Ovary (tissue), 7 donors: ENCODE measurements at regions not wholly inside any gene's neighbourhood (a gene's known extent, or its start where the extent isn't known, plus 50 kb on each side); places are given as distances from the start of the nearest gene placed in this dataset.

ENCODE experiments used
- DNase-seq, 5 donors: peaks; one replicate each; pipeline ENCODE4 v3.0.0-alpha.2; 2019 to 2020
- H3K27ac ChIP-seq, 2 donors: fragments of 200-600 bp; one replicate each; pipeline versions ENCODE4 v1.5.1 to v1.8.0; 2019 to 2022
- H3K27me3 ChIP-seq: fragments of 200-600 bp; one replicate; pipeline ENCODE4 v1.8.0; 2022
- H3K36me3 ChIP-seq: fragments of 200-600 bp; sonication (generic); one replicate; pipeline ENCODE4 v1.5.1; 2019
- H3K4me1 ChIP-seq: one replicate; pipeline ENCODE4 v1.8.1; 2013; ENCODE audit warnings: mild to moderate bottlenecking, moderate library complexity; ENCODE audit not compliant: insufficient read depth
- H3K4me3 ChIP-seq: fragments of 200-600 bp; sonication (generic); one replicate; pipeline ENCODE4 v1.5.1; 2017
- H3K9me3 ChIP-seq, 2 donors: fragments of 200-600 bp in 1 of 2; sonication (generic) in 1 of 2; one replicate each; pipeline versions ENCODE4 v1.5.1 to v1.8.1; 2013 to 2019; ENCODE audit warnings: mild to moderate bottlenecking in 1 of 2, moderate library complexity in 1 of 2
- EP300 ChIP-seq: sonication (generic); formaldehyde crosslinking; IDR thresholded peaks from one replicate; pipeline ENCODE4 v1.6.1; 2017; ENCODE audit warnings: antibody characterized with exemption
- POLR2A ChIP-seq: fragments of 450-650 bp; IDR thresholded peaks from one replicate; pipeline ENCODE4 v1.6.1; 2017; ENCODE audit warnings: antibody characterized with exemption, mild to moderate bottlenecking, moderate library complexity
- WGBS, 3 donors: extraction: QIAGEN DNeasy Blood & Tissue Kit in 1 of 3; methylation state at CpG; one replicate each; pipeline versions ENCODE4 v1.1.5 to v1.1.7; 2013 to 2017; 5-methylcytosine and 5-hydroxymethylcytosine counted together
- intact Hi-C, 4 donors: fragments of 100-400 bp; cut with DNase I; formaldehyde crosslinking; loops; one replicate each; pipeline versions ENCODE4 v1.11.0 to v1.15.1; 2022 to 2023
- TF ChIP-seq, protein P1 (sequence below), 3 donors: fragments of 450-650 bp in 2 of 3; fragments of 200-600 bp in 1 of 3; IDR thresholded peaks; one replicate each; pipeline versions ENCODE4 v1.5.1 to v1.8.0; 2016 to 2022; ENCODE audit warnings: antibody characterized with exemption in 3 of 3, mild to moderate bottlenecking in 1 of 3
- donor health status: DM: no; HTN: no; CAD: no; lungs with moderate emphysema.
- donor health status: DM: no; HTN: no; CAD: no.
- donor health status: Bipolar disorder and iron deficiency.
- donor health status: DM: no; HTN: no; CAD: no.
- donor health status: DM: yes; HTN: yes; CAD: no.

DNA sequence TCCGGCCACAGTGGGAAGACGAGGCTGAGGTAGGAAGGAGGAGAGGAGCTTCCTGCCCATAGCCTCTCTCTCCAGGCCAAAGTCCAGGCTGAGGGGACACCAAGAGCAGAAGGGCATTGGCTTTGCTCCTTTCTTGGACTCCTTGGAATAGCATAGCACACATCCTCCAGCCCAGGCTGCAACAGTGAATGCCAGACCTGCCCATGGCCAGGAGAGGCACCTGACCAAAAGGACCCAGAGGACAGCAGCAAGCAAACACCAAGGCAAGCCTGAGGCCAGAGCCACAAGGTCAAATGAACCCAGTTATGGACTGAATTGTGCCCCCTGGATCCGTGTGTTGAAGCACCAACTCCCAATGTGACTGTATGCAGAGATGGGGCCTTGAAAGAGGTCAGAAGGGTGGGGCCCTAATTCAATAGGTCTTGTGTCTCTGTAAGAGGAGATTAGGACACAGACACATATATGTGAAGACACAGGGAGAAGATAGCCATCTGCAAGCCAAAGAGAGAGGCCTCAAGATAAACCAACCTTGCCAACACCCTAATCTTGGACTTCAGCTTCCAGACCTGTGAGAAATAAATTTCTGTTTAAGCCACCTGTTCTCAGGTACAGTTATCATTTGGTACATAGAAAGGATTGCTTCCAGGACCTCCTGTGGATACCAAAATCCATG lies 126.5 kb upstream of the NXT1 start:
- WGBS, 3 donors, result 71 to 85% (median 84%) methylated on average over 3 of the region's 3 CpGs
- H3K4me1 ChIP-seq, result peaks cover 2% of the 10 kb centered on the region
- no peak for DNase-seq
- no peaks in the 10 kb centered on the region for H3K27me3 ChIP-seq
- no peak overlapping the region for H3K27ac ChIP-seq
- intact Hi-C loops, result no loop called here
- no peak overlapping the region for H3K4me3 ChIP-seq
- H3K36me3 ChIP-seq, result no peaks in the 10 kb centered on the region
- no peak for TF ChIP-seq POLR2A
- TF ChIP-seq EP300, result no peak
- TF ChIP-seq, protein P1, sequence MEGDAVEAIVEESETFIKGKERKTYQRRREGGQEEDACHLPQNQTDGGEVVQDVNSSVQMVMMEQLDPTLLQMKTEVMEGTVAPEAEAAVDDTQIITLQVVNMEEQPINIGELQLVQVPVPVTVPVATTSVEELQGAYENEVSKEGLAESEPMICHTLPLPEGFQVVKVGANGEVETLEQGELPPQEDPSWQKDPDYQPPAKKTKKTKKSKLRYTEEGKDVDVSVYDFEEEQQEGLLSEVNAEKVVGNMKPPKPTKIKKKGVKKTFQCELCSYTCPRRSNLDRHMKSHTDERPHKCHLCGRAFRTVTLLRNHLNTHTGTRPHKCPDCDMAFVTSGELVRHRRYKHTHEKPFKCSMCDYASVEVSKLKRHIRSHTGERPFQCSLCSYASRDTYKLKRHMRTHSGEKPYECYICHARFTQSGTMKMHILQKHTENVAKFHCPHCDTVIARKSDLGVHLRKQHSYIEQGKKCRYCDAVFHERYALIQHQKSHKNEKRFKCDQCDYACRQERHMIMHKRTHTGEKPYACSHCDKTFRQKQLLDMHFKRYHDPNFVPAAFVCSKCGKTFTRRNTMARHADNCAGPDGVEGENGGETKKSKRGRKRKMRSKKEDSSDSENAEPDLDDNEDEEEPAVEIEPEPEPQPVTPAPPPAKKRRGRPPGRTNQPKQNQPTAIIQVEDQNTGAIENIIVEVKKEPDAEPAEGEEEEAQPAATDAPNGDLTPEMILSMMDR (IDR thresholded peaks at IDR 0.05), result no peak
- no peaks in the 10 kb centered on the region for H3K9me3 ChIP-seq

DNA sequence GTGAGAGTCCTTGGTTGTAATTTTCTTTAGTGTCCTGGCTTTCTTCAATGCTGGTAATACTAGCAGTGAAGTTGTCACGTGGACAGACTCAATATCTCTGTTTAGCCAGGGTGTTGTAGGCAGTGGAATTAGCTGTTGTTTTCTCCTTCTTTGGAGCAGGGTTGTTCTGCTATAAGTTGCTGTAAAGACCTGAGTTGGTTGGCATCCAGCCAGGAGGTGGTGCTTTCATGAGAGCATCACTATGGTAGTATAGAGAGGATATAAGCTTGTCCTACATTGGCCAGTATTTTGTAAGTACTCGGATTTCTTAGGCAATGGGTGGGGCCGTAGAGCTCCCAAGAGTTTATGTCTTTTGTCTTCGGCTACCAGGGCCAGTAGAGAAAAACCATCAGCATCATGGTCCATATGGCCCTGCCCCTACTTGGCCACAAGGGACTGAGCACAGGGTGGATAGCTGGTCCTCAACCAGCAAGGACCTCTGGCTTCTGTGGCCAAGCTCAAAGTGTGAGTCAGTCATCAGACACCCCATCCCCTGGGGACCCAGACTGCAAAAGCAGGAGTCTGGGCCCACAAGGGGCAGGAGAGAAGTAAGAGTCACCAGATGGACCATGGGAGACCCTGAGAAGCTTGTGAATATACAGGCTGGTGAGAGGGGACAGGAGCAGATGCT lies 127.9 kb upstream of the NXT1 start:
- Histone ChIP-seq H3K4me3 (no peak overlapping the region), H3K9me3 (no peaks in the 10 kb centered on the region), H3K4me1 (no peaks in the 10 kb centered on the region), H3K36me3 (no peaks in the 10 kb centered on the region), H3K27me3 (no peaks in the 10 kb centered on the region), H3K27ac (no peak overlapping the region)
- TF ChIP-seq POLR2A, result no peak
- TF ChIP-seq, protein P1 (IDR thresholded peaks at IDR 0.05), result no peak
- no peak for TF ChIP-seq EP300
- no peak for DNase-seq
- WGBS, 3 donors, result 88 to 90% (median 88%) methylated on average over 4 of the region's 4 CpGs
- intact Hi-C loops, result no loop called here

DNA sequence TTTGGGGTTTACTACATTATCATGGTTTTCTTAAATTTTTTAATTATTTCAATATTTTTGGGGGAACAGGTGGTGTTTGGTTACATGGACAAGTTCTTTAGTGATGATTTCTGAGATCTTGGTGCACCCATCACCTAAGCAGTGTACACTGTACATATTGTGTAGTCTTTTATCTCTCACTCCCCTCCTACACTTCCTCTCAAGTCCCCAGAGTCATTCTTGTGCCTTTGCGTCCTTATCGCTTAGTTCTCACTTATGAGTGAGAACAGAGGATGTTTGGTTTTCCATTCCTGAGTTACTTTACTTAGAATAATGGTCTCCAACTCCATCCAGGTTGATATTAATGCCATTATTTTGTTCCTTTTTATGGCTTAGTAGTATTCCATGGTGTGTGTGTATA lies 130.9 kb upstream of the CD93 start:
- no peak for TF ChIP-seq POLR2A
- TF ChIP-seq, protein P1 (IDR thresholded peaks at IDR 0.05), result no peak
- no peak for TF ChIP-seq EP300
- 79 to 86% (median 86%) methylated on average over 2 of the region's 2 CpGs for WGBS, 3 donors
- Histone ChIP-seq H3K27ac (no peak overlapping the region), H3K4me3 (no peak overlapping the region), H3K36me3 (no peaks in the 10 kb centered on the region), H3K4me1 (no peaks in the 10 kb centered on the region), H3K9me3 (no peaks in the 10 kb centered on the region), H3K27me3 (peaks cover 4% of the 10 kb centered on the region)
- DNase-seq, result no peak
- intact Hi-C loops, result loop anchor here in 1 of 4 donors (1.0 kb wide), 1 partner anchor 24 kb away; no protein-coding TSS in a partner anchor

DNA sequence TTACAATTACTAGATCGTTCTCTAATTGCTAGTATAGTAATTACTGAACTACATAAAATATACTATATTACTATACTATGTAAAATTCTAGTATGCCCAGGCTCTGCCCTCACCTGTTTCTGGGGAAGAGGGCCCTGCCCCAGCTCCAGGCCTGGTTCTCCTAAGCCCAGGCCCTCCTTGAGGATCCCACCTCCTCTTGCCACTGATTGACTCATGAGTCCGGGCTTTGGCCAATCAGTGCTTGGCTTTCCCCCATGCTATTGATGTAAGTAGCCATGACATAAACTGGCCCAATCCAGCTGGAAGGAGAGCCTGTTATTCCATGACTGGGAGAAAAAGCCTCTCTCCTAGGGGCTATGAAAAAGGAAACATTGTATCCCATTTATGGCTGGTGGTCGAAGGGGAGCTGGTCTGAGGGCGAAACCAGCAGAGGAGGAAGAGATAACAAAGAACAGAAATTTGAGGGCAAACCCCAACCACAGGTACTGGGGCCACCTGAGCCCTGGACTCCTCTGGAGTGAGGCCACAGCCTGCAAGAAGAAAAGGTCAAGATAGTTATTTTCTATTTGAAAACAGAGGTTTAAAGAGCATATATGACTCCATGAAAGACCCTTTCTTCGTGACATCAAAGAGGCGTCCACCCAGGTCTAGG lies 129.3 kb upstream of the CD93 start:
- Histone ChIP-seq H3K4me1 (no peaks in the 10 kb centered on the region), H3K36me3 (no peaks in the 10 kb centered on the region), H3K9me3 (no peaks in the 10 kb centered on the region), H3K27ac (no peak overlapping the region), H3K27me3 (peaks cover 4% of the 10 kb centered on the region), H3K4me3 (no peak overlapping the region)
- TF ChIP-seq EP300 (no peak), POLR2A (no peak)
- TF ChIP-seq, protein P1 (IDR thresholded peaks at IDR 0.05), result no peak
- intact Hi-C loops, result no loop called here
- DNase-seq, result no peak
- WGBS, 3 donors, result 92 to 97% (median 95%) methylated on average over 6 of the region's 6 CpGs
